ENCODE measurements at regions not wholly inside any gene's neighbourhood (a gene's known extent, or its start where the extent isn't known, plus 50 kb on each side); places are given as distances from the start of the nearest gene placed in this dataset.

DNA sequence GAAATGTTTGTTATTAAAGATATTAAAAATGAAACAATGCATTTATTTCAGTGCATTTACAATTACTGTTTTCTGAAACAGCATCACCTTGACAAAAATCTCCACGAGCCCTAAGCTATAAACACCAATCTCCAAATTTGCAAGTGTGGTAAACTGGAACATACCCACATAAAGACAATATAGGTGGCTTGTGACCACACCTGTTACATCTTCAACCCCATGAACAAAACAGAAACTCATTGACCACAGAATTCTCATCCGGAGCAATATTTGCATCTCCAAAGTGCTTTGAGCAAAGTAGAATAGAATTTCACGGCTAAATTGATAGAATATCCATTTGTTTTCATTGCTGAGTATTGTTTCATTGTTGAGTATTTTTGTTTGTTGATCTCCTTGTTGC lies 375.2 kb upstream of the FLRT2 start:
- intact Hi-C loops (cut with DNase I, micrococcal nuclease): no loop called here
- ChIA-PET CTCF (no interaction called here), POLR2A (no interaction called here)
- ATAC-seq (ENCODE audit: poor library complexity) (no peak), DNase-seq (no peak)
- peaks cover 13% of the 10 kb centered on the region for H3K9me3 Mint-ChIP-seq
- no peak overlapping the region for H3K4me3 ChIP-seq (ENCODE audit: low read length)
- no peaks in the 10 kb centered on the region for H3K36me3 Mint-ChIP-seq (ENCODE audit: low read depth)
- no peaks in the 10 kb centered on the region for H3K36me3 ChIP-seq (ENCODE audit: insufficient read depth, low read length)
- H3K27ac Mint-ChIP-seq: no peak overlapping the region
- H3K27ac ChIP-seq (ENCODE audit: low read depth in 1 of 2, low read length in 2 of 2): no peak overlapping the region
- H3K27me3 Mint-ChIP-seq: no peaks in the 10 kb centered on the region
- H3K4me3 Mint-ChIP-seq: no peak overlapping the region
- H3K4me1 ChIP-seq (ENCODE audit: insufficient read depth, low read length): no peaks in the 10 kb centered on the region
- TF ChIP-seq CTCF (IDR thresholded peaks at IDR 0.05): no peak
- no peaks in the 10 kb centered on the region for H3K27me3 ChIP-seq (ENCODE audit: control insufficient read depth in 1 of 2, insufficient read depth in 2 of 2, low read length in 2 of 2)
- no peaks in the 10 kb centered on the region for H3K4me1 Mint-ChIP-seq (ENCODE audit: low read depth)
- peaks cover 0 to 4% of the 10 kb centered on the region in 2 experiments for H3K9me3 ChIP-seq (ENCODE audit: control insufficient read depth in 1 of 2, insufficient read depth in 1 of 2, low read length in 2 of 2)

DNA sequence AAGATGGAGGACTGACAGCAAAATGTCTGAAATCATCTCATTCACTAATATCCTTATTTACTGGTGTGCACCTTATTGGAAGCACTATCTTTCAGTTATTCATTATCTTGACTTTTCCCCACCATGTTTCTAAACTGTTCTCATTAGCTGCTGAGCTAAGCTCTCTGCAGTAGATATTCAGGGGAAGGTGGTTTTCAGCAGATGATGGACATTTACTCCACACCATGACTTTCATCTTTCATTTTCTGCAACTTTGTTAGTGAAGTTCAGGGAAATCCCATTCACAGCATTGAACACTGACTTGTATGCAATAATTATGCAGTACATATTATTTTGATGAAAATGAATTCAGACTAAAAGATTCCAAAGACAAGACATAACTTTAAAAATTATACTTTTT lies 373.6 kb upstream of the FLRT2 start:
- no peaks in the 10 kb centered on the region for H3K4me1 ChIP-seq (ENCODE audit: insufficient read depth, low read length)
- H3K36me3 ChIP-seq (ENCODE audit: insufficient read depth, low read length): no peaks in the 10 kb centered on the region
- no peak overlapping the region for H3K27ac Mint-ChIP-seq
- H3K9me3 Mint-ChIP-seq: peaks cover 13% of the 10 kb centered on the region
- H3K36me3 Mint-ChIP-seq (ENCODE audit: low read depth): no peaks in the 10 kb centered on the region
- H3K27me3 ChIP-seq (ENCODE audit: control insufficient read depth in 1 of 2, insufficient read depth in 2 of 2, low read length in 2 of 2): no peaks in the 10 kb centered on the region
- DNase-seq (no peak), ATAC-seq (ENCODE audit: poor library complexity) (no peak)
- H3K9me3 ChIP-seq (ENCODE audit: control insufficient read depth in 1 of 2, insufficient read depth in 1 of 2, low read length in 2 of 2): peaks cover 0 to 4% of the 10 kb centered on the region in 2 experiments
- H3K4me3 ChIP-seq (ENCODE audit: low read length): no peak overlapping the region
- POLR2A ChIA-PET: no interaction called here
- H3K27ac ChIP-seq (ENCODE audit: low read depth in 1 of 2, low read length in 2 of 2): no peak overlapping the region
- no peak for TF ChIP-seq CTCF (IDR thresholded peaks at IDR 0.05)
- intact Hi-C loops (cut with DNase I, micrococcal nuclease): no loop called here
- no peaks in the 10 kb centered on the region for H3K27me3 Mint-ChIP-seq
- H3K4me1 Mint-ChIP-seq (ENCODE audit: low read depth): no peaks in the 10 kb centered on the region
- H3K4me3 Mint-ChIP-seq: no peak overlapping the region
- CTCF ChIA-PET: no interaction called here

GRCh38 chr14:85159726-85160125 lies 370.2 kb upstream of the FLRT2 start:
- H3K27ac ChIP-seq (ENCODE audit: low read depth in 1 of 2, low read length in 2 of 2): no peak overlapping the region
- no peaks in the 10 kb centered on the region for H3K9me3 ChIP-seq (ENCODE audit: control insufficient read depth in 1 of 2, insufficient read depth in 1 of 2, low read length in 2 of 2)
- no peak for TF ChIP-seq CTCF (IDR thresholded peaks at IDR 0.05)
- POLR2A ChIA-PET: no interaction called here
- Mint-ChIP-seq H3K4me1 (ENCODE audit: low read depth) (no peaks in the 10 kb centered on the region), H3K36me3 (ENCODE audit: low read depth) (no peaks in the 10 kb centered on the region), H3K9me3 (peaks cover 23% of the 10 kb centered on the region), H3K27ac (no peak overlapping the region), H3K27me3 (no peaks in the 10 kb centered on the region), H3K4me3 (no peak overlapping the region)
- H3K27me3 ChIP-seq (ENCODE audit: control insufficient read depth in 1 of 2, insufficient read depth in 2 of 2, low read length in 2 of 2): no peaks in the 10 kb centered on the region
- H3K36me3 ChIP-seq (ENCODE audit: insufficient read depth, low read length): no peaks in the 10 kb centered on the region
- DNase-seq (no peak), ATAC-seq (ENCODE audit: poor library complexity) (no peak)
- intact Hi-C loops (cut with DNase I, micrococcal nuclease): no loop called here
- H3K4me3 ChIP-seq (ENCODE audit: low read length): no peak overlapping the region
- CTCF ChIA-PET: no interaction called here
- no peaks in the 10 kb centered on the region for H3K4me1 ChIP-seq (ENCODE audit: insufficient read depth, low read length)

All from CD4-positive, alpha-beta T cell (primary cell).